IMR-90 (cell line): ENCODE measurements at regions not wholly inside any gene's neighbourhood (a gene's known extent, or its start where the extent isn't known, plus 50 kb on each side); places are given as distances from the start of the nearest gene placed in this dataset.

ENCODE experiments used
- ATAC-seq: fragments of 200-7000 bp; cut with Tn5 transposase; 2 replicates; pipeline ENCODE4 v1.9.1; 2020; ENCODE audit warnings: low read depth, mild to moderate bottlenecking, moderate library complexity
- BruUV-seq: library from RNA; stranded (reverse); fragments of 400-500 nt; replicated peaks from 2 replicates; lab custom pipeline; 2021; lab: Mats Ljungman, UMichigan
- CTCF ChIA-PET: fragments of 300-600 bp; formaldehyde crosslinking; extraction: SDS; loops from one replicate; lab custom pipeline; 2021; ENCODE audit warnings: antibody characterized with exemption; lab: Yijun Ruan, JAX
- POLR2A ChIA-PET: fragments of 300-600 bp; sonication (Branson Sonifier 250); formaldehyde crosslinking; loops from one replicate; lab custom pipeline; 2022; ENCODE audit warnings: antibody characterized with exemption; ENCODE audit not compliant: unreplicated experiment; lab: Charles Lee
- DNase-seq: peaks from one replicate; pipeline ENCODE4 v3.0.0; 2013
- H2AFZ ChIP-seq: replicated peaks from 2 replicates; pipeline ENCODE3; 2013; ENCODE audit warnings: low read length, mild to moderate bottlenecking; ENCODE audit not compliant: poor library complexity
- H2AK5ac ChIP-seq: 2 replicates; pipeline ENCODE4 v1.6.1; 2013; ENCODE audit warnings: low read depth, low read length, inconsistent platforms
- H2AK9ac ChIP-seq: replicated peaks from 2 replicates; pipeline ENCODE3; 2013; ENCODE audit warnings: mild to moderate bottlenecking, low read depth, low read length, moderate library complexity; ENCODE audit not compliant: poor library complexity
- H2BK120ac ChIP-seq: 2 replicates; pipeline ENCODE4 v1.6.1; 2013; ENCODE audit warnings: low read depth, low read length, inconsistent platforms
- H2BK15ac ChIP-seq: 3 replicates; pipeline ENCODE4 v1.6.1; 2013; ENCODE audit warnings: low read depth, low read length, inconsistent platforms
- H2BK20ac ChIP-seq: 2 replicates; pipeline ENCODE4 v1.6.1; 2013; ENCODE audit warnings: low read depth, mild to moderate bottlenecking, inconsistent platforms, low read length, moderate library complexity
- H2BK5ac ChIP-seq: 2 replicates; pipeline ENCODE4 v1.6.1; 2013; ENCODE audit warnings: mild to moderate bottlenecking, low read depth, low read length, inconsistent platforms; ENCODE audit not compliant: poor library complexity, severe bottlenecking
- H3K14ac ChIP-seq: replicated peaks from 2 replicates; pipeline ENCODE4 v1.6.1; 2013; ENCODE audit warnings: low read depth, low read length, inconsistent platforms
- H3K18ac ChIP-seq: 2 replicates; pipeline ENCODE4 v1.6.1; 2013; ENCODE audit warnings: low read depth, low read length, control low read depth
- H3K23ac ChIP-seq: 2 replicates; pipeline ENCODE4 v1.6.1; 2013; ENCODE audit warnings: low read depth, low read length, inconsistent platforms
- H3K27ac ChIP-seq: 2 replicates; pipeline ENCODE4 v1.5.1; 2013; ENCODE audit warnings: mild to moderate bottlenecking, control low read depth, low read length; ENCODE audit not compliant: insufficient read depth
- H3K27me3 ChIP-seq: 2 replicates; pipeline ENCODE4 v1.6.1; 2013; ENCODE audit warnings: low read length; ENCODE audit not compliant: control insufficient read depth, insufficient read depth
- H3K36me3 ChIP-seq: 2 replicates; pipeline ENCODE4 v1.6.1; 2013; ENCODE audit warnings: low read length, mixed read lengths; ENCODE audit not compliant: control insufficient read depth, insufficient read depth
- H3K4ac ChIP-seq: 2 replicates; pipeline ENCODE4 v1.6.1; 2013; ENCODE audit warnings: low read depth, low read length, inconsistent platforms
- H3K4me1 ChIP-seq: 2 replicates; pipeline ENCODE4 v1.6.1; 2013; ENCODE audit warnings: low read length, mixed read lengths; ENCODE audit not compliant: control insufficient read depth, insufficient read depth
- H3K4me2 ChIP-seq: 2 replicates; pipeline ENCODE4 v1.6.1; 2013; ENCODE audit warnings: low read depth, mild to moderate bottlenecking, control low read depth, low read length, moderate library complexity
- H3K4me3 ChIP-seq: 2 replicates; pipeline ENCODE4 v1.5.1; 2013; ENCODE audit warnings: low read depth, mild to moderate bottlenecking, control low read depth, low read length, moderate library complexity; ENCODE audit not compliant: insufficient read depth
- H3K56ac ChIP-seq: 2 replicates; pipeline ENCODE4 v1.6.1; 2013; ENCODE audit warnings: low read length, inconsistent platforms; ENCODE audit not compliant: insufficient read depth; ENCODE audit errors: extremely low read depth
- H3K79me1 ChIP-seq, 2 experiments: 2 replicates each; pipeline ENCODE4 v1.6.1; 2013; ENCODE audit warnings: low read length in 2 of 2, inconsistent platforms in 1 of 2, low read depth in 1 of 2
- H3K9ac ChIP-seq: 2 replicates; pipeline ENCODE4 v1.6.1; 2013; ENCODE audit warnings: low read depth, low read length, control low read depth
- H3K9me1 ChIP-seq: 2 replicates; pipeline ENCODE4 v1.6.1; 2013; ENCODE audit warnings: low read length, inconsistent platforms; ENCODE audit not compliant: insufficient read depth
- H3K9me3 ChIP-seq: 2 replicates; pipeline ENCODE4 v1.6.1; 2013; ENCODE audit warnings: low read length; ENCODE audit not compliant: control insufficient read depth, insufficient read depth
- H4K20me1 ChIP-seq: 2 replicates; pipeline ENCODE4 v1.6.1; 2013; ENCODE audit warnings: low read length, inconsistent platforms; ENCODE audit not compliant: insufficient read depth
- H4K5ac ChIP-seq: 2 replicates; pipeline ENCODE4 v1.6.1; 2013; ENCODE audit warnings: mild to moderate bottlenecking, low read depth, low read length, control low read depth
- H4K8ac ChIP-seq, 2 experiments: 2 replicates each; pipeline ENCODE4 v1.6.1; 2013; ENCODE audit warnings: low read depth in 2 of 2, low read length in 2 of 2, control low read depth in 1 of 2, inconsistent platforms in 1 of 2
- H4K91ac ChIP-seq: 2 replicates; pipeline ENCODE4 v1.6.1; 2013; ENCODE audit warnings: low read depth, low read length, inconsistent platforms; ENCODE audit not compliant: insufficient read depth
- BHLHE40 ChIP-seq: fragments of 150-350 bp; IDR thresholded peaks from 2 replicates; pipeline ENCODE4 v1.6.1; 2016; ENCODE audit warnings: mild to moderate bottlenecking, low read depth, low read length
- CEBPB ChIP-seq: IDR thresholded peaks from 2 replicates; pipeline ENCODE4 v1.6.1; 2012; ENCODE audit warnings: low read depth, low read length, improper control_type of control experiment
- CHD1 ChIP-seq: IDR thresholded peaks from 2 replicates; pipeline ENCODE4 v1.6.1; 2012; ENCODE audit warnings: low read depth, low read length, improper control_type of control experiment
- FOS ChIP-seq: fragments of 150-350 bp; IDR thresholded peaks from 2 replicates; pipeline ENCODE4 v1.6.1; 2016; ENCODE audit warnings: low read depth, low read length
- MAFK ChIP-seq: IDR thresholded peaks from 2 replicates; pipeline ENCODE4 v1.6.1; 2012; ENCODE audit warnings: low read depth, low read length, improper control_type of control experiment
- MAZ ChIP-seq: IDR thresholded peaks from 2 replicates; pipeline ENCODE4 v1.6.1; 2012; ENCODE audit warnings: low read depth, mild to moderate bottlenecking, low read length, improper control_type of control experiment, moderate library complexity, borderline replicate concordance
- MXI1 ChIP-seq: IDR thresholded peaks from 2 replicates; pipeline ENCODE4 v1.6.1; 2012; ENCODE audit warnings: low read depth, mild to moderate bottlenecking, low read length, moderate library complexity, borderline replicate concordance
- NFE2L2 ChIP-seq: fragments of 150-350 bp; IDR thresholded peaks from 2 replicates; pipeline ENCODE4 v1.6.1; 2016; ENCODE audit warnings: low read depth, mild to moderate bottlenecking, low read length
- POLR2A ChIP-seq: IDR thresholded peaks from 2 replicates; pipeline ENCODE4 v1.6.1; 2012; ENCODE audit warnings: mild to moderate bottlenecking, low read depth, low read length
- RAD21 ChIP-seq: IDR thresholded peaks from 2 replicates; pipeline ENCODE4 v1.6.1; 2012; ENCODE audit warnings: low read length, improper control_type of control experiment
- RCOR1 ChIP-seq: IDR thresholded peaks from 2 replicates; pipeline ENCODE4 v1.6.1; 2012; ENCODE audit warnings: mild to moderate bottlenecking, low read length, improper control_type of control experiment; ENCODE audit not compliant: insufficient replicate concordance
- RFX5 ChIP-seq: IDR thresholded peaks from 2 replicates; pipeline ENCODE4 v1.8.0; 2012; ENCODE audit warnings: low read depth, mild to moderate bottlenecking, low read length, moderate library complexity
- SMC3 ChIP-seq: fragments of 150-350 bp; IDR thresholded peaks from 2 replicates; pipeline ENCODE4 v1.6.1; 2016; ENCODE audit warnings: low read depth, mild to moderate bottlenecking, antibody characterized with exemption, low read length, moderate library complexity
- WGBS, 2 experiments: methylation state at CpG; one replicate each; pipeline versions ENCODE4 v1.1.5 to v1.1.7; 2013; ENCODE audit warnings: missing lambda C conversion rate in 2 of 2; ENCODE audit not compliant: insufficient read length in 1 of 2; ENCODE audit errors: extremely low coverage in 2 of 2; 5-methylcytosine and 5-hydroxymethylcytosine counted together
- dilution Hi-C: fragments of 300-500 bp; cut with HindIII; formaldehyde crosslinking; loops from one replicate; pipeline ENCODE4 v1.14.3; 2018; ENCODE audit warnings: low sequenced_read_pairs; ENCODE audit not compliant: unreplicated experiment
- in situ Hi-C: fragments of 300-500 bp; cut with MboI; formaldehyde crosslinking; loops from 3 replicates; pipeline ENCODE4 v1.14.3; 2019; ENCODE audit warnings: low sequenced_read_pairs, inconsistent platforms, mixed read lengths
- intact Hi-C: fragments of 100-400 bp; cut with micrococcal nuclease; formaldehyde crosslinking; loops from 2 replicates; pipeline ENCODE4 v1.10.0; 2022
- TF ChIP-seq, protein P1 (sequence below): conservative IDR thresholded peaks from 2 replicates; pipeline ENCODE4 v1.5.1; 2012; ENCODE audit warnings: mild to moderate bottlenecking, low read depth, low read length, improper control_type of control experiment
- TF ChIP-seq, protein P2 (sequence below): fragments of 150-350 bp; IDR thresholded peaks from 2 replicates; pipeline ENCODE4 v1.6.1; 2016; ENCODE audit warnings: low read depth, mild to moderate bottlenecking, low read length, moderate library complexity, borderline replicate concordance
- TF ChIP-seq, protein P3 (sequence below): fragments of 150-350 bp; IDR thresholded peaks from 2 replicates; pipeline ENCODE4 v1.6.1; 2017; ENCODE audit warnings: mild to moderate bottlenecking, antibody characterized with exemption, low read length, low read depth

DNA sequence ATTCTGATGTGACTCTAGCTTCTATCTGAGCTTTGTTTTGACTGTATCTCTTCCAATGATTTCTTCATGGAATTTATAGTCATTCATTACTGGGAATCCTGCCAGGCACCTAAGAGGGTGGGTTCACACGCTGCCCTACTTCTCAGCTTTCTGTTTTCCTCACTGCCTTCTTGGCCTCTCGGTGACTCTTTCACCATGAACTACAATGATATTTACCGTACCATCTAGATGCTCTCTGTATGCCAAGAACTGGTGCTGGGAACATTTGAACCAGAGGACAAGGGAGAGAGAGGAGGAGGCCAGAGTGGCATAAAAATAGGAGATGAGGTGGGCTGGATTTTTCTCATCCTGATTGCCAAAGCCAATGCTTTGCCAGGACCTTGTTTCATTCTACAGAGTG, 280.0 kb upstream of the P2RY1 start:
- Histone ChIP-seq H4K5ac (no peak overlapping the region), H3K18ac (no peak overlapping the region), H3K4me3 (no peak overlapping the region), H3K14ac (no peak overlapping the region), H3K23ac (no peak overlapping the region), H3K9ac (no peak overlapping the region), H3K9me3 (no peaks in the 10 kb centered on the region), H3K4ac (no peak overlapping the region), H3K56ac (no peak overlapping the region), H3K27me3 (peaks cover 1% of the 10 kb centered on the region; the same call in 1 of the 2 replicates), H3K27ac (no peak overlapping the region), H2AK5ac (no peak overlapping the region), H4K8ac (no peak overlapping the region), H3K79me1 (no peaks in the 10 kb centered on the region), H2BK5ac (no peak overlapping the region), H2AK9ac (no peak overlapping the region), H2BK20ac (no peak overlapping the region), H4K91ac (no peak overlapping the region), H2BK15ac (no peak overlapping the region), H3K4me1 (no peaks in the 10 kb centered on the region), H3K9me1 (no peaks in the 10 kb centered on the region), H3K36me3 (no peaks in the 10 kb centered on the region), H3K4me2 (no peak overlapping the region), H2BK120ac (no peak overlapping the region), H2AFZ (no peak overlapping the region), H4K20me1 (no peaks in the 10 kb centered on the region)
- ChIA-PET CTCF (no interaction called here), POLR2A (no interaction called here)
- ATAC-seq (no peak), DNase-seq (peak; percentile 1)
- BruUV-seq: no TSS peak
- in situ Hi-C loops (no loop called here), intact Hi-C loops (no loop called here), dilution Hi-C loops (no loop called here)
- no CpG with 5 or more reads among the region's 3 CpGs for WGBS, 2 experiments
- no peak for TF ChIP-seq CHD1
- TF ChIP-seq FOS: no peak
- no peak for TF ChIP-seq MAFK
- TF ChIP-seq RFX5: no peak
- TF ChIP-seq, protein P1, sequence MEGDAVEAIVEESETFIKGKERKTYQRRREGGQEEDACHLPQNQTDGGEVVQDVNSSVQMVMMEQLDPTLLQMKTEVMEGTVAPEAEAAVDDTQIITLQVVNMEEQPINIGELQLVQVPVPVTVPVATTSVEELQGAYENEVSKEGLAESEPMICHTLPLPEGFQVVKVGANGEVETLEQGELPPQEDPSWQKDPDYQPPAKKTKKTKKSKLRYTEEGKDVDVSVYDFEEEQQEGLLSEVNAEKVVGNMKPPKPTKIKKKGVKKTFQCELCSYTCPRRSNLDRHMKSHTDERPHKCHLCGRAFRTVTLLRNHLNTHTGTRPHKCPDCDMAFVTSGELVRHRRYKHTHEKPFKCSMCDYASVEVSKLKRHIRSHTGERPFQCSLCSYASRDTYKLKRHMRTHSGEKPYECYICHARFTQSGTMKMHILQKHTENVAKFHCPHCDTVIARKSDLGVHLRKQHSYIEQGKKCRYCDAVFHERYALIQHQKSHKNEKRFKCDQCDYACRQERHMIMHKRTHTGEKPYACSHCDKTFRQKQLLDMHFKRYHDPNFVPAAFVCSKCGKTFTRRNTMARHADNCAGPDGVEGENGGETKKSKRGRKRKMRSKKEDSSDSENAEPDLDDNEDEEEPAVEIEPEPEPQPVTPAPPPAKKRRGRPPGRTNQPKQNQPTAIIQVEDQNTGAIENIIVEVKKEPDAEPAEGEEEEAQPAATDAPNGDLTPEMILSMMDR: no peak
- no peak for TF ChIP-seq CEBPB
- TF ChIP-seq POLR2A: no peak
- no peak for TF ChIP-seq SMC3
- no peak for TF ChIP-seq MAZ
- TF ChIP-seq, protein P2, sequence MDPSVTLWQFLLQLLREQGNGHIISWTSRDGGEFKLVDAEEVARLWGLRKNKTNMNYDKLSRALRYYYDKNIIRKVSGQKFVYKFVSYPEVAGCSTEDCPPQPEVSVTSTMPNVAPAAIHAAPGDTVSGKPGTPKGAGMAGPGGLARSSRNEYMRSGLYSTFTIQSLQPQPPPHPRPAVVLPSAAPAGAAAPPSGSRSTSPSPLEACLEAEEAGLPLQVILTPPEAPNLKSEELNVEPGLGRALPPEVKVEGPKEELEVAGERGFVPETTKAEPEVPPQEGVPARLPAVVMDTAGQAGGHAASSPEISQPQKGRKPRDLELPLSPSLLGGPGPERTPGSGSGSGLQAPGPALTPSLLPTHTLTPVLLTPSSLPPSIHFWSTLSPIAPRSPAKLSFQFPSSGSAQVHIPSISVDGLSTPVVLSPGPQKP: no peak
- TF ChIP-seq BHLHE40: no peak
- TF ChIP-seq RAD21: no peak
- TF ChIP-seq NFE2L2: no peak
- no peak for TF ChIP-seq RCOR1
- TF ChIP-seq MXI1: no peak
- TF ChIP-seq, protein P3, sequence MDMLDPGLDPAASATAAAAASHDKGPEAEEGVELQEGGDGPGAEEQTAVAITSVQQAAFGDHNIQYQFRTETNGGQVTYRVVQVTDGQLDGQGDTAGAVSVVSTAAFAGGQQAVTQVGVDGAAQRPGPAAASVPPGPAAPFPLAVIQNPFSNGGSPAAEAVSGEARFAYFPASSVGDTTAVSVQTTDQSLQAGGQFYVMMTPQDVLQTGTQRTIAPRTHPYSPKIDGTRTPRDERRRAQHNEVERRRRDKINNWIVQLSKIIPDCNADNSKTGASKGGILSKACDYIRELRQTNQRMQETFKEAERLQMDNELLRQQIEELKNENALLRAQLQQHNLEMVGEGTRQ: no peak
